ENCODE measurements at regions not wholly inside any gene's neighbourhood (a gene's known extent, or its start where the extent isn't known, plus 50 kb on each side); places are given as distances from the start of the nearest gene placed in this dataset.
A peak's percentile ranks its signal among the peaks of the same experiment; 100 is the strongest.

DNA sequence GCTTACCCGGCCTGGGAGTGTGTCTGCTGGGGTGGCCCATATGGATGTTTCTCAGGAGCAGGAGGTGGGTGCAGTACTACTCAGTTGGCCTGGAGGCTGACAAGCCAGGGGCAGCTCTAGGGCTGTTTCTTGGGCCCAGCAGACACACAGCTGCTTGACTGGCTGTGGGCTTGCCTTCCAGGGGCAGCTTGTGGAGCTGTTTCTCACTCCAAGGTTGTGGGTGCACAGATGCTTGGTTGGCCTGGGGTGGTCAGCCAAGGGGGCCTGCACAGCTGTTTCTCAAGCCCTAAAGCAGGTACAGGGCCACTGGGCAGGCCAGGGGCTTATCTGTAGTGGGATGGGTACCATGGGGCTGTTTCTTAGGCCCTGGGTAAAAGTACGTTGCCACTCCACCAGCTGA, 1078.1 kb upstream of the ADGRL2 start:
- Histone ChIP-seq H3K27me3 (no peaks in the 10 kb centered on the region), H3K9me3 (no peaks in the 10 kb centered on the region)
- WGBS, 2 donors: 87 to 91% methylated on average over 2 of the region's 2 CpGs

DNA sequence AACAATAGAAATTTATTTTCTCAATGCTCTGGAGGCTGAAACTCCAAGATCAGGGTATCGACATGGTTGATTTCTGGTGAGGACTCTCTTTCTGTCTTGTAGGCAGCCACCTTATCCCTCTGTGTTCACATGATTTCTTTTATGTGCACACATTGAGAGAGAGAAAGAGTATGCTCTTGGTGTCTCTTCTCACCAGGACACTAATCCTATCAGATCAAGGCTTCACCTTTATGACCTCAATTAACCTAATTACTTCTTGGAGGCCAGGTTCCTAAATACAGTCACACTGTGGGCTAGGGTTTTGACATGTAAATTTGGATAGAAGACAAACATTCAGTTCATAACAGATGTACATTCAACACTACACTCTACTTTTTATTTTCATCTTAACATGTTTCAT, 1094.2 kb upstream of the ADGRL2 start:
- Histone ChIP-seq H3K36me3 (no peaks in the 10 kb centered on the region), H3K27me3 (no peaks in the 10 kb centered on the region), H3K9me3 (no peaks in the 10 kb centered on the region), H3K4me1 (no peaks in the 10 kb centered on the region), H3K27ac (no peak overlapping the region), H3K4me3 (no peak overlapping the region)
- WGBS, 2 donors: 84% methylated on average over 1 of the region's 1 CpG
- intact Hi-C loops (cut with DNase I): no loop called here
- TF ChIP-seq POLR2AphosphoS5 (IDR thresholded peaks at IDR 0.05) (no peak), POLR2A (IDR thresholded peaks at IDR 0.05) (no peak), EP300 (IDR thresholded peaks at IDR 0.05) (no peak)
- TF ChIP-seq, protein P1, sequence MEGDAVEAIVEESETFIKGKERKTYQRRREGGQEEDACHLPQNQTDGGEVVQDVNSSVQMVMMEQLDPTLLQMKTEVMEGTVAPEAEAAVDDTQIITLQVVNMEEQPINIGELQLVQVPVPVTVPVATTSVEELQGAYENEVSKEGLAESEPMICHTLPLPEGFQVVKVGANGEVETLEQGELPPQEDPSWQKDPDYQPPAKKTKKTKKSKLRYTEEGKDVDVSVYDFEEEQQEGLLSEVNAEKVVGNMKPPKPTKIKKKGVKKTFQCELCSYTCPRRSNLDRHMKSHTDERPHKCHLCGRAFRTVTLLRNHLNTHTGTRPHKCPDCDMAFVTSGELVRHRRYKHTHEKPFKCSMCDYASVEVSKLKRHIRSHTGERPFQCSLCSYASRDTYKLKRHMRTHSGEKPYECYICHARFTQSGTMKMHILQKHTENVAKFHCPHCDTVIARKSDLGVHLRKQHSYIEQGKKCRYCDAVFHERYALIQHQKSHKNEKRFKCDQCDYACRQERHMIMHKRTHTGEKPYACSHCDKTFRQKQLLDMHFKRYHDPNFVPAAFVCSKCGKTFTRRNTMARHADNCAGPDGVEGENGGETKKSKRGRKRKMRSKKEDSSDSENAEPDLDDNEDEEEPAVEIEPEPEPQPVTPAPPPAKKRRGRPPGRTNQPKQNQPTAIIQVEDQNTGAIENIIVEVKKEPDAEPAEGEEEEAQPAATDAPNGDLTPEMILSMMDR (IDR thresholded peaks at IDR 0.05): no peak
- DNase-seq: no peak

More for the DNA sequence above, 1078.1 kb upstream of the ADGRL2 start:
- Histone ChIP-seq H3K36me3 (no peaks in the 10 kb centered on the region), H3K4me3 (no peak overlapping the region), H3K4me1 (no peaks in the 10 kb centered on the region), H3K27ac (no peak overlapping the region)
- no peak for TF ChIP-seq EP300 (IDR thresholded peaks at IDR 0.05)
- TF ChIP-seq POLR2A (IDR thresholded peaks at IDR 0.05): no peak
- TF ChIP-seq, protein P1 (IDR thresholded peaks at IDR 0.05): no peak
- TF ChIP-seq POLR2AphosphoS5 (IDR thresholded peaks at IDR 0.05): no peak
- intact Hi-C loops (cut with DNase I): no loop called here
- peak; percentile 33 for DNase-seq

DNA sequence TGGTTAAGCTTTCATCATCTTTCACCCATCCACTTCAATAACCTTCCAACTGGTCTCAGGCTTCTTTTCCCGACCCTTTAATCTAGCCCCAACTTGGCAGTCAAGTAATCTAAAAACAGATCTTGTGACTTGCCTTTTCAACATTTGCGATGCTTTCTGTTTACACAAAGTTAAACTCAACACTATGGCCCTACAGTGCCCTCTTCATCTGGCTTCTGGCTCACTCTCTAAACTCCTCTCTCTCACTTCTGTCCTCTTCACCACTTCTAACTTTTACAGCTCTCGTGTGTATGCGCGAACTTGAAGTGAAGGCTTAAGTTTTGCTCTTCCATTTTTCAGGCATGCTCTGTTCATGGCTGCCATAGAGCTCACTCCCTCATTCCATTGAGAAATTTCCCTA, 1122.3 kb upstream of the ADGRL2 start:
- WGBS, 2 donors: 69 to 83% methylated on average over 5 of the region's 5 CpGs
- Histone ChIP-seq H3K4me3 (no peak overlapping the region), H3K27me3 (no peaks in the 10 kb centered on the region), H3K27ac (no peak overlapping the region), H3K36me3 (no peaks in the 10 kb centered on the region), H3K4me1 (no peaks in the 10 kb centered on the region), H3K9me3 (no peaks in the 10 kb centered on the region)
- TF ChIP-seq POLR2A (IDR thresholded peaks at IDR 0.05) (no peak), POLR2AphosphoS5 (IDR thresholded peaks at IDR 0.05) (no peak), EP300 (IDR thresholded peaks at IDR 0.05) (no peak)
- TF ChIP-seq, protein P1 (IDR thresholded peaks at IDR 0.05): no peak
- no peak for DNase-seq
- intact Hi-C loops (cut with DNase I): no loop called here

DNA sequence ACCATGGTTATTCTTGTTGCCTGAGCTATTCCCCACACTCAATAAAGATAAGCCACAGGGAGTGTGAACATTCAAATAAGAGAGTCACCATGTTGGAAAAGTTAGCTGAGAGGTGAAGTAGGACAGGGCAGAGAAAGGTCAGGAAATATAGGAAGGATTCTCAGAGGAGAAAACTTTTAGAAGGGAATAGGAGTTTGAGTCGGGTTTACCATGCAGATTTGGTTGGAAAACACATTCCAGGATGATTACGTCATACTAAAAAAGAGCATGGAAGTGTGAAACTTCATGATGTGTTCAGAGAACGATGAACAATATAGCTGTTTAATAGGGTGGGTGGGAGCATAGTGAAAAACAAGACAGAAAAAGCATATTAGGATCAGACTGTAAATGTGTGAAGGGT, 1125.3 kb upstream of the ADGRL2 start:
- no peak for DNase-seq
- Histone ChIP-seq H3K27ac (no peak overlapping the region), H3K27me3 (no peaks in the 10 kb centered on the region), H3K4me1 (no peaks in the 10 kb centered on the region), H3K9me3 (no peaks in the 10 kb centered on the region), H3K4me3 (no peak overlapping the region), H3K36me3 (no peaks in the 10 kb centered on the region)
- intact Hi-C loops (cut with DNase I): no loop called here
- WGBS, 2 donors: 69 to 74% methylated on average over 3 of the region's 3 CpGs
- TF ChIP-seq, protein P1 (IDR thresholded peaks at IDR 0.05): no peak
- TF ChIP-seq EP300 (IDR thresholded peaks at IDR 0.05) (no peak), POLR2AphosphoS5 (IDR thresholded peaks at IDR 0.05) (no peak), POLR2A (IDR thresholded peaks at IDR 0.05) (no peak)

DNA sequence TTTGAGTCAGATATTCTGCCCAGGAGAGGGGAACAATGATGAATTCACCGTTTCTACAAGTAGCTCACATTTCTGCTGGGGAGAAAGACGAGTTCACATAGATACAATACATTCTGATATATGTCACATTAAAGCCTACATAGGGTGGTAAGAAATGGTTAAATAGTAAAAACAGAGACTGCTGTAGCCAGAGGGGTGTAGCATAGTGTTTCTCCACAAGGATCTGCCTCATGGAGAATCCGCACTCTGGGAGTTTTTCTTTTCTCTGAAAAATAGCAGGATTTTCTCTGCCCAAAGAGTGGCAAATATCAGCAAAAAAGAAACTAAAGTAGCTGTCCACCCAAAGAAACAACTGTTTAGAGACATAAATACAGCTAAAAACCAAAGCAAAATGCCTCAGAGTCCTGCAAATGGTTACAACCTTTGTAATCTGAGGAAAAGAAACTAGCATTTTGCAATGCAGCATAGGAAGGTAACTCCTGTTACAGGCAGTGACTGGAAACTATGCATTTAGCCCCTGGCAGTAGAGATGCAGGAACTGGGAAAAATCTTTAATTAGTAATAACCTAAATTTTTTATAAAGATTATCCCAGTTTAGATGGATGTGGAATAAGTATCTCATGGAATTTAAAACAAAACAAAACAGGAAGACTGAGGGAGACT, 1126.7 kb upstream of the ADGRL2 start:
- H3K27me3 ChIP-seq: no peaks in the 10 kb centered on the region

More for the DNA sequence above, 1126.7 kb upstream of the ADGRL2 start:
- intact Hi-C loops (cut with DNase I): no loop called here
- no peak for TF ChIP-seq EP300 (IDR thresholded peaks at IDR 0.05)
- TF ChIP-seq POLR2AphosphoS5 (IDR thresholded peaks at IDR 0.05): no peak
- TF ChIP-seq POLR2A (IDR thresholded peaks at IDR 0.05): no peak
- TF ChIP-seq, protein P1 (IDR thresholded peaks at IDR 0.05): no peak
- no peak overlapping the region for H3K27ac ChIP-seq
- no peak overlapping the region for H3K4me3 ChIP-seq
- H3K36me3 ChIP-seq: no peaks in the 10 kb centered on the region
- H3K9me3 ChIP-seq: no peaks in the 10 kb centered on the region
- 76 to 77% methylated on average over 3 of the region's 3 CpGs for WGBS, 2 donors
- no peaks in the 10 kb centered on the region for H3K4me1 ChIP-seq
- DNase-seq: no peak

Measured in sigmoid colon (tissue), 6 donors.